ENCODE measurements at regions not wholly inside any gene's neighbourhood (a gene's known extent, or its start where the extent isn't known, plus 50 kb on each side); places are given as distances from the start of the nearest gene placed in this dataset.
A peak's percentile ranks its signal among the peaks of the same experiment; 100 is the strongest.

- Histone ChIP-seq H3K4me3 (no peak overlapping the region), H3K9me3 (no peaks in the 10 kb centered on the region), H3K27ac (peak overlapping the region in 1 of 2 donors; percentile 43), H3K4me1 (ENCODE audit: insufficient read depth) (peaks cover 11% of the 10 kb centered on the region), H3K36me3 (no peaks in the 10 kb centered on the region), H3K27me3 (no peaks in the 10 kb centered on the region)
- TF ChIP-seq CTCF (IDR thresholded peaks at IDR 0.05) (no peak), POLR2A (IDR thresholded peaks at IDR 0.05) (no peak), EP300 (IDR thresholded peaks at IDR 0.05) (no peak)
- intact Hi-C loops (cut with DNase I): loop anchor here (10.0 kb wide), 3 partner anchors 502 to 682 kb away; partner anchors contain the start of gene BNC2 (in 3 of the 4)
- WGBS, 3 donors: 21 to 30% (median 26%) methylated on average over 3 of the region's 3 CpGs
- DNase-seq: no peak
Observed at GRCh38 chr9:16193066-16193465, 640.2 kb downstream of the CCDC171 start.

DNA sequence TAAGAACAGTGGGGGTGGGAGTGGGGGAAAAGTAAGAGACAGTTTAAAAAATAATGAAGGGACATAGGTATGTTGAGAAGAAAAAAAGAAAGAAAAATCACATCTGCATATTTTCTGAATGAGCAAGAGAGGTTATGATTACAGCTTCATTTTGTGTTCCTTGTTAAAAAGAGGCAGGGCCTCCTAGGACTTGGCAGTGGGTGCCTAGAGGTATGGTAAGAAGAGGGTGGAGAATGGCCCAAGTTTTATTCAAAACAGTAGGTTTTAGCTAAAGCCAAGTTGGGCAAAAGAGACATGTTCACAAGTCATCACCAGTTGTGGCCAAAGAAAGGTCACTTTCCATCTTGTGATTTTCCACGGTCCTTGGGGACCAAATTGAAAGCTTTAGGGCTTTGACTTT, 643.4 kb downstream of the CCDC171 start:
- no peak for TF ChIP-seq EP300 (IDR thresholded peaks at IDR 0.05)
- TF ChIP-seq POLR2A (IDR thresholded peaks at IDR 0.05): no peak
- TF ChIP-seq CTCF (IDR thresholded peaks at IDR 0.05): no peak
- Histone ChIP-seq H3K9me3 (no peaks in the 10 kb centered on the region), H3K4me3 (no peak overlapping the region), H3K27ac (no peak overlapping the region), H3K4me1 (ENCODE audit: insufficient read depth) (peaks cover 11% of the 10 kb centered on the region), H3K27me3 (no peaks in the 10 kb centered on the region), H3K36me3 (no peaks in the 10 kb centered on the region)
- DNase-seq: no peak
- 93 to 95% (median 94%) methylated on average over 1 of the region's 1 CpG for WGBS, 3 donors
- intact Hi-C loops (cut with DNase I): loop anchor here (10.0 kb wide), 3 partner anchors 499 to 679 kb away; partner anchors contain the start of gene BNC2 (in 3 of the 4)

DNA sequence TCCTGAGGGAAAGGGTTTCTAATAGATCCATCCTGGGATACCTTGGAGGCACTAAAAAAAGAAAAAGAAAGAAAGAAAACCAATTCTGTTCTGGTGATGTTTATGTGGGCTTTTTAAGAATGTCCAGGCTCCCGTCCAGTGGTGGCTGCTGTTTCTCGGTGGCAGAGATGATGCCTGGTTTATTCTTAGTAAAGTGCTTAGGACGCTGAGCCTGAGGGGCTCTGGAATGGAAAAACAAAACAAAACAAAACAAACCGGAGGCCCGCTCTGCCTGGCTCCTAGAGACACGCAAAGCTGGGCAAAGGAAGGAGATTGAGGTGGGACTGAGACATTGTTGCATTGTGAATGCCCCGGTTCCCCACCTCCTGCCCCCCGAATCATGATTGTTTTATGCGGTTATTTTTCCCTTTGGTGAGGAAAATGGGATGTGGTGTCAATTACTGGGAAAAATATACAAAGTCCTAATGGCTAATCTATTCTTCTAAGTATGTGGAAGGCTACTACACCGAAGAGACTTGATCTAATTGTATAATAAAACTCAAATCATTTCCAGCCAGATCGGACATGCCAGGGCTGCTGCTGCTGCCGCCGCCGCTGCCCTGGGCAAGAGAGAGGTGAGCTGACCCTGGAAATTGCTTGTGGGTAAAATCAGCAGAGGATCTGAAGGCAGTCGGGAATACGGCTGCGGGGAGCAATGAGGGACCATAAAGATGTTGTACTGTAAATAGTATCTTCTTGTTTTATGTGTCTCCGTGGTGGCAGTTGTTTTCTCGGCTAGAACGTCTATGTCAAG, 644.9 kb downstream of the CCDC171 start:
- H3K27ac ChIP-seq: no peak overlapping the region
- H3K36me3 ChIP-seq: no peaks in the 10 kb centered on the region
- no peak for DNase-seq
- H3K4me1 ChIP-seq (ENCODE audit: insufficient read depth): peaks cover 3% of the 10 kb centered on the region
- intact Hi-C loops (cut with DNase I): loop anchor here (10.0 kb wide), 3 partner anchors 497 to 677 kb away; partner anchors contain the start of gene BNC2 (in 3 of the 4)
- WGBS, 3 donors: 76 to 80% (median 77%) methylated on average over 20 of the region's 20 CpGs
- H3K27me3 ChIP-seq: no peaks in the 10 kb centered on the region
- no peak overlapping the region for H3K4me3 ChIP-seq
- TF ChIP-seq POLR2A (IDR thresholded peaks at IDR 0.05) (no peak), EP300 (IDR thresholded peaks at IDR 0.05) (no peak), CTCF (IDR thresholded peaks at IDR 0.05) (no peak)
- H3K9me3 ChIP-seq: no peaks in the 10 kb centered on the region

DNA sequence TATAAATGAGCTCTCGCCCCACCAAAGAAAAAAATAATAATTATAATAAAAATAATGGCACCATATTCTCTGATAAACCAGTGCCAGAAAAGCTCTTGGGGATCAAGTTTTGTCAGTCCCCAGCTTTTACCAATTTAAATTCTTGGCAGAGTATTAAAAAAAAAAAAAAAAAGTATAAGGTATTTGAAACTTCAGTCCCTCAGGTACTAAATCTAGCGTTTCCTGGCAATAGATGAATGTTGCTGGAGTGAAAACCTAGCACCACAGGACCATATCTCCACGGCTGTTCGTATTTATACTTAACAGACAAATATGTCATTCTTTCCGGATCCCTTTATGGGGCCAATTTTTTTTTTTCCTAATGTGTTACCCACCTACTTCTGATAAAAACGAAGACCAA, 646.2 kb downstream of the CCDC171 start:
- intact Hi-C loops (cut with DNase I): loop anchor here (10.0 kb wide), 3 partner anchors 496 to 676 kb away; partner anchors contain the start of gene BNC2 (in 3 of the 4)
- H3K36me3 ChIP-seq: no peaks in the 10 kb centered on the region
- no peak for TF ChIP-seq POLR2A (IDR thresholded peaks at IDR 0.05)
- no peak for TF ChIP-seq EP300 (IDR thresholded peaks at IDR 0.05)
- TF ChIP-seq CTCF (IDR thresholded peaks at IDR 0.05): no peak

More for the DNA sequence above, 646.2 kb downstream of the CCDC171 start:
- no peak for DNase-seq
- 78 to 91% (median 90%) methylated on average over 6 of the region's 6 CpGs for WGBS, 3 donors
- H3K27ac ChIP-seq: no peak overlapping the region
- H3K4me3 ChIP-seq: no peak overlapping the region
- no peaks in the 10 kb centered on the region for H3K27me3 ChIP-seq
- no peaks in the 10 kb centered on the region for H3K9me3 ChIP-seq
- no peaks in the 10 kb centered on the region for H3K4me1 ChIP-seq (ENCODE audit: insufficient read depth)

Data from ovary (tissue), 7 donors.